ENCODE measurements at regions not wholly inside any gene's neighbourhood (a gene's known extent, or its start where the extent isn't known, plus 50 kb on each side); places are given as distances from the start of the nearest gene placed in this dataset.
A peak's percentile ranks its signal among the peaks of the same experiment; 100 is the strongest.

- intact Hi-C loops (cut with DNase I): no loop called here
- Histone ChIP-seq H3K27ac (peak overlapping the region in 2 of 4 donors; percentile 10 to 38), H3K36me3 (no peaks in the 10 kb centered on the region), H3K9me3 (no peaks in the 10 kb centered on the region), H3K4me1 (peaks cover 0 to 12% (median 5%) of the 10 kb centered on the region in 4 donors), H3K4me3 (no peak overlapping the region), H3K27me3 (no peaks in the 10 kb centered on the region)
- no peak for DNase-seq
- 5 to 24% methylated on average over 2 of the region's 2 CpGs for WGBS, 2 donors
- no peak for TF ChIP-seq POLR2A (IDR thresholded peaks at IDR 0.05)
- TF ChIP-seq, protein P1, sequence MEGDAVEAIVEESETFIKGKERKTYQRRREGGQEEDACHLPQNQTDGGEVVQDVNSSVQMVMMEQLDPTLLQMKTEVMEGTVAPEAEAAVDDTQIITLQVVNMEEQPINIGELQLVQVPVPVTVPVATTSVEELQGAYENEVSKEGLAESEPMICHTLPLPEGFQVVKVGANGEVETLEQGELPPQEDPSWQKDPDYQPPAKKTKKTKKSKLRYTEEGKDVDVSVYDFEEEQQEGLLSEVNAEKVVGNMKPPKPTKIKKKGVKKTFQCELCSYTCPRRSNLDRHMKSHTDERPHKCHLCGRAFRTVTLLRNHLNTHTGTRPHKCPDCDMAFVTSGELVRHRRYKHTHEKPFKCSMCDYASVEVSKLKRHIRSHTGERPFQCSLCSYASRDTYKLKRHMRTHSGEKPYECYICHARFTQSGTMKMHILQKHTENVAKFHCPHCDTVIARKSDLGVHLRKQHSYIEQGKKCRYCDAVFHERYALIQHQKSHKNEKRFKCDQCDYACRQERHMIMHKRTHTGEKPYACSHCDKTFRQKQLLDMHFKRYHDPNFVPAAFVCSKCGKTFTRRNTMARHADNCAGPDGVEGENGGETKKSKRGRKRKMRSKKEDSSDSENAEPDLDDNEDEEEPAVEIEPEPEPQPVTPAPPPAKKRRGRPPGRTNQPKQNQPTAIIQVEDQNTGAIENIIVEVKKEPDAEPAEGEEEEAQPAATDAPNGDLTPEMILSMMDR (IDR thresholded peaks at IDR 0.05): no peak
- no peak for TF ChIP-seq POLR2AphosphoS5 (IDR thresholded peaks at IDR 0.05)
- no peak for TF ChIP-seq EP300 (IDR thresholded peaks at IDR 0.05)
These were observed 53.1 kb upstream of the GLRA2 start for GRCh38 chrX:14476205-14476604.

GRCh38 chrX:14449773-14450172 is 79.6 kb upstream of the GLRA2 start:
- H3K36me3 ChIP-seq: no peaks in the 10 kb centered on the region
- DNase-seq: no peak
- no peak overlapping the region for H3K27ac ChIP-seq
- H3K27me3 ChIP-seq: no peaks in the 10 kb centered on the region
- TF ChIP-seq, protein P1 (IDR thresholded peaks at IDR 0.05): no peak
- TF ChIP-seq EP300 (IDR thresholded peaks at IDR 0.05): no peak
- TF ChIP-seq POLR2A (IDR thresholded peaks at IDR 0.05): no peak
- TF ChIP-seq POLR2AphosphoS5 (IDR thresholded peaks at IDR 0.05): no peak
- intact Hi-C loops (cut with DNase I): no loop called here
- no peak overlapping the region for H3K4me3 ChIP-seq
- H3K4me1 ChIP-seq: no peaks in the 10 kb centered on the region
- 92 to 98% methylated on average over 2 of the region's 2 CpGs for WGBS, 2 donors
- H3K9me3 ChIP-seq: no peaks in the 10 kb centered on the region

DNA sequence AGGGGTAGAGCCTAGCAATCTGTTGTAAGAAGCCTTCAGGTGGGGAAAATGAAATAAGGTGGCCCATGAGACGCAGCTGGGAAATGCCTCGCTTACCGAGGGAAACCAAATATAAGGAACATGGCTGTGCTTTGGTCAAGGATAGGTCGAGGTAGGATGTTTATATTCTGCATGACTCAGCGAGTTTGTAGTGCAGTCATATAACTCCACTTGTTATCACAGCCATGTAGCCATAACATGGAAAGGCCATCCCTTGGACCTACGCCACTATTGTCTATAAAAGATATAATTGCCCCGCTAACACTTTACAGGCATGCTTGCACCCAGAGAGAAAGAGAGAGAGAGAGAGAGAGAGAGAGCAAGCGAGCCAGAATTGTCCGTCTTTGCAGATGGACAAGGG is 80.9 kb upstream of the GLRA2 start:
- Histone ChIP-seq H3K4me3 (no peak overlapping the region), H3K4me1 (no peaks in the 10 kb centered on the region), H3K27ac (no peak overlapping the region), H3K9me3 (no peaks in the 10 kb centered on the region), H3K27me3 (no peaks in the 10 kb centered on the region), H3K36me3 (no peaks in the 10 kb centered on the region)
- TF ChIP-seq POLR2A (IDR thresholded peaks at IDR 0.05): no peak
- DNase-seq: no peak
- 60 to 80% methylated on average over 9 of the region's 9 CpGs for WGBS, 2 donors
- intact Hi-C loops (cut with DNase I): no loop called here

- Histone ChIP-seq H3K27me3 (no peaks in the 10 kb centered on the region), H3K36me3 (no peaks in the 10 kb centered on the region), H3K4me3 (no peak overlapping the region), H3K9me3 (no peaks in the 10 kb centered on the region), H3K4me1 (no peaks in the 10 kb centered on the region), H3K27ac (no peak overlapping the region)
- 96 to 100% methylated on average over 1 of the region's 1 CpG for WGBS, 2 donors
- intact Hi-C loops (cut with DNase I): no loop called here
- DNase-seq: no peak
- TF ChIP-seq, protein P1 (IDR thresholded peaks at IDR 0.05): no peak
- TF ChIP-seq POLR2A (IDR thresholded peaks at IDR 0.05): no peak
- no peak for TF ChIP-seq POLR2AphosphoS5 (IDR thresholded peaks at IDR 0.05)
- TF ChIP-seq EP300 (IDR thresholded peaks at IDR 0.05): no peak
These were observed 89.2 kb upstream of the GLRA2 start for GRCh38 chrX:14440106-14440505.

- no peaks in the 10 kb centered on the region for H3K36me3 ChIP-seq
- no peak overlapping the region for H3K27ac ChIP-seq
- TF ChIP-seq EP300 (IDR thresholded peaks at IDR 0.05): no peak
- TF ChIP-seq POLR2AphosphoS5 (IDR thresholded peaks at IDR 0.05): no peak
- TF ChIP-seq, protein P1 (IDR thresholded peaks at IDR 0.05): no peak
- no peak for TF ChIP-seq POLR2A (IDR thresholded peaks at IDR 0.05)
- no peaks in the 10 kb centered on the region for H3K27me3 ChIP-seq
- DNase-seq: no peak
- WGBS, 2 donors: 8 to 59% methylated on average over 1 of the region's 1 CpG
- no peaks in the 10 kb centered on the region for H3K4me1 ChIP-seq
- no peak overlapping the region for H3K4me3 ChIP-seq
- intact Hi-C loops (cut with DNase I): no loop called here
- no peaks in the 10 kb centered on the region for H3K9me3 ChIP-seq
These were observed 101.7 kb upstream of the GLRA2 start for GRCh38 chrX:14427614-14428013.
